IPS-NIHi11 (cell line): ENCODE measurements at regions not wholly inside any gene's neighbourhood (a gene's known extent, or its start where the extent isn't known, plus 50 kb on each side); places are given as distances from the start of the nearest gene placed in this dataset.
"Not testable (repeated sequence)": the region's sequence is repeated elsewhere in the genome, so short reads cannot be mapped to it uniquely, and the experiment has no call there.

ENCODE experiments used
- DNase-seq: peaks from one replicate; pipeline ENCODE4 v3.0.0; 2012; ENCODE audit warnings: mixed read lengths, low spot score

DNA sequence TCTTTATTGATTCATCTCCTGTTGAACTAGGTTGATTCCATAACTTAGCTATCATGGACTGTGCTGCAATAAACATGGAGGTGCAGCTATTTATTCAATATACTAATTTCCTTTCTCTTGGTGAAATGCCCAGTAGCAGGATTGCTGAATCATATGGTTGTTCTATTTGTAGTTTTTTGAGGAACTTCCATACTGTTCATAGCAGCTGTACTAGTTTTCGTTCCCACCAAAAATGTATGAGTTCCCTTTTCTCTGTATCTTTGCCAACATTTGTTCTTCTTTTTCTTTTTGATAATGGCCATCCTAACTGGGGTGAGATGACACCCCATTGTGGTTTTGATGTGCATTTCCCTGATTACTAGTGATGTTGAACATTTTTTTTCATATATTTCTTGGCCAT is 87.2 kb upstream of the NAV2 start:
- DNase-seq, result no peak

DNA sequence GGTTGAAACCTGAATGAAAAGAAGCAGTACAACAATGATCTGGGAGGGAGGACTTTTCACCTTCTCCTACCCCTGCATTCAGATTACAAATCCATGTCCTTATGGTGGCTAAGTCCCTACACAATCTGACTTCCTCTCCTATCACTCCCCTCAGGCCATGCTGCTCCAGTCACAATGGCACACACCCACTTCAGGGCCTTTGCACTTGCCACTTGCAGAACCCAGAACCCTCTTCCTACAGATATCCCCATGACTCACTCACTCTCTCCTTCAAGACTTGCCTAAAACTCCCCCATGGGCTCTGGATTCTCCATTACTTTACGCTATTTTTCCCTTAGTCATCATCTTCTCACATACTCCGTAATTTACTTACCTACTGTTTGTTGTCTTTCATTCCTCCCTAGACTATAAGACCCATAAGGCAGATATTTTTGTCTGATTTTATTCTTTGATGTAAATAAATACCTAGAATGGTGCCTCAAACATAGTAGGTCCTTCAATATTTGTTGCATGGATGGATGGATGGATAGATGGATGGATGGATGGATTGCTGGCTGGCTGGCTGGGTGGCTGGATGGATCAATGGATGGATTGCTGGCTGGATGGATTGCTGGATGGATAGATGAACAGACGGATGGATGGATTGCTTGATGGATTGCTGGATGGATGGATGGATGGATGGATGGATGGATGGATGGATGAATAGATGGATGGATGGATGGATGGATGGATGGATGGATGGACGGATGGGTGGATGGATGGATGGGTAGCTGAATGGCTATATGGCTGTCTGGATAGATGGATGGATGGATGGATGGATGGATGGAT is 94.7 kb upstream of the NAV2 start:
- DNase-seq, result no peak

DNA sequence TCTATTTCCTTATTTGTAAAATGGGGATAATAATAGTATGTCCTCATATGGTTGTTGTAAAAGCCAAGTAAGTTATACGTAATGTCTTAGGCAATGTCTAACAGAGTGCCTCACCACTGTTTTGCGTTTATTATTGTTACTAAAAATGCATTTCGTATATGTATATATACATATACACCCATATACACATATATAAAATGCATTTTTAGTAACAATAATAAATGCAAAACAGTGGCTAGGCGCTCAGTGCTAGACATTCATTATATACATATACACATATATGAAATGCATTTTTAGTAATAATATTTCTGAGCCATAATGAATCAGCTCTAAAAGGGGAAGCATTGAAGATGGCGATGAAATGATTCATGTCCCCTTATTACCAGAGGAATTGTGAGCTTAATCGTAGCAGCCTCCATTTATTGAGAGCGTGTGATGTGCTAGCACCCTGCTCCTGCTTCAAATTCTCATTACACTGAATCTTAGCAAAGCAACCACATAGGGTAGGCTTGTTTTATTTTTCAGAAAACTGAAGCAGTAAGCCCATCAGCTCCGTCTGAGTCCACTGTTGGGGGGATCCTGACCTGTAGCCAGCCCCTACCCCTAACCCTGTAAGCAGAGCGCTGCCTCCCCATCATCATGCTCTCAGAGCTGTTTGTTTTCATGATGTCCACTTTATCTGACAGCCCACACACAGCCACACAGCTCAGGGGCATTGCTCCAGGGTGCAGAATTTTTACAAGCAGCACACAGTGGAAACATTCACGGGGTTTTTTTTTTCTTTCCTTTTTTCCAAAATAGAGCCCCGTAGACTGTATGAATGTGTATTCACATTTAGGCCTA is 97.1 kb upstream of the NAV2 start:
- DNase-seq, result no peak

DNA sequence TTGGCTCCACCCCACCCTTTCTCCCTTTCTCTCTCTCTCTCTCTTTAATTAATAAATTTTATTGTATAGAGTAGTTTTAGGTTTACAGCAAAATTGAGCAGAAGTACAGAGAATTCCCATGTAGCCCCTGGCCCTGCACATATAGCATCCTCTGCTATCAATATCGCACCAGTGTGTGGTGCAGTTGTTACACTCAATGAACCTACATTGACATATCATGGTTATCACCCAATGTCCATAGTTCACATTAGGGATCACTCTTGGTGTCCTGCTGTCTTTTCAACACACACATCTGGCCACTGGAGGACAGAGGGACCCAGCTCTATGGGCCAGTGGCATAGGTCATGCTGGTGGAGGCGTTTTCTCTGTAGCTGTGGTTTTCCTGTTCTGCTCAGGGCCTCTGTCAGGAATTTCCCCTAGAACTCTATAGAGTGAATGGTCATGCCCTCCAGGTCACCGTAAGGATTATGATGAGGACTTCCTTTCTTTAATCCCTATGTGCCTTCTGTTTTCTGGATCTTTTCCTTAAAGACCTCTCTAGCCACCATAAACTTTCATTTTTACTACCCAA is 98.2 kb upstream of the NAV2 start:
- DNase-seq, result no peak

DNA sequence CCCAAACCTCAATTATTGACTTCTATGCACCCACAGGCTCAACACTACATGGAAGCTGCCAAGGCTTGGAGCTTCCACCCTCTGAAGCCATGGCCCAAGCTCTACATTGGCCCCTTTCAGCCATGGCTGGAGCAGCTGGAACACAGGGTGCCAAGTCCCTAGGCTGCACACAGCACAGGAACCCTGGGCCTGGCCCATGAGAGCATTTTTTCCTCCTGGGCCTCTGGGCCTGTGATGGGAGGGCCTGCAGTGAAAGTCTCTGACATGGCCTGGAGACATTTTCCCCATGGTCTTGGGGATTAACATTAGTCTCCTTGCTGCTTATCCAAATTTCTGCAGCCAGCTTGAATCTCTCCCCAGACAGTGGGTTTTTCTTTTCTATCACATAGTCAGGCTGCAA is 100.6 kb upstream of the NAV2 start:
- not testable (repeated sequence) for DNase-seq

DNA sequence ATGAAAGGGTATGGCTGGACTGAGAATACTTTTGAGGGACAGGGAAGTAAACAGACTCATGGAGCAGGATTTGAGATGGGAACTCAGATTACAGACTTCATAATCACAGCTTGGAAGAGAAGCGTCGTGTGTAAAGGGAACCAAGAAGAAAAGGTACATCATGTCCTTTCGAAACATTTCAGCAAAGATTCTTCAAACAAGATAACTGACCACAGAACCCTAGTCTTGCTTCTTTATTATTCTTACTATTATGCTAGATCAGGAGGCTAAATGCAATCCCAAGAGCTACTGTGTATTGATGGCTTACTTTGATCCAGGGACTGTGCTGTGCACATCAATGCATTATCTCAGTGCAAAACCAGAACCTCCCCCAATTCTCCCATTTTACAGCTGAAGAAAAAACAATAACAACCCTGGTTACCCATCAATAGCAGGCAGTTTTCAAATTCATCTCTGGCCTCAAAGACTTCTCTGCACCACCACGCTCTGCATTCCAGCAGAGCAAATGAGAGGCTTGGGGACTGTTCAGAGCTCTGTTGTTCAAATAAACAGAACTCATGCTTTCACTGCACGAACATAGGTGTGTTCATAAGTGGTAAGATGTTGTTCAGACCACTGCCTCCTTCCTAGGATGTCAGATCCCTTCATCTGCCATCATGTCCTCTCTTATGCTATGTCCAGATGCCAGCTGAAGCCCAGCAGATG is 104.8 kb upstream of the NAV2 start:
- no peak for DNase-seq

DNA sequence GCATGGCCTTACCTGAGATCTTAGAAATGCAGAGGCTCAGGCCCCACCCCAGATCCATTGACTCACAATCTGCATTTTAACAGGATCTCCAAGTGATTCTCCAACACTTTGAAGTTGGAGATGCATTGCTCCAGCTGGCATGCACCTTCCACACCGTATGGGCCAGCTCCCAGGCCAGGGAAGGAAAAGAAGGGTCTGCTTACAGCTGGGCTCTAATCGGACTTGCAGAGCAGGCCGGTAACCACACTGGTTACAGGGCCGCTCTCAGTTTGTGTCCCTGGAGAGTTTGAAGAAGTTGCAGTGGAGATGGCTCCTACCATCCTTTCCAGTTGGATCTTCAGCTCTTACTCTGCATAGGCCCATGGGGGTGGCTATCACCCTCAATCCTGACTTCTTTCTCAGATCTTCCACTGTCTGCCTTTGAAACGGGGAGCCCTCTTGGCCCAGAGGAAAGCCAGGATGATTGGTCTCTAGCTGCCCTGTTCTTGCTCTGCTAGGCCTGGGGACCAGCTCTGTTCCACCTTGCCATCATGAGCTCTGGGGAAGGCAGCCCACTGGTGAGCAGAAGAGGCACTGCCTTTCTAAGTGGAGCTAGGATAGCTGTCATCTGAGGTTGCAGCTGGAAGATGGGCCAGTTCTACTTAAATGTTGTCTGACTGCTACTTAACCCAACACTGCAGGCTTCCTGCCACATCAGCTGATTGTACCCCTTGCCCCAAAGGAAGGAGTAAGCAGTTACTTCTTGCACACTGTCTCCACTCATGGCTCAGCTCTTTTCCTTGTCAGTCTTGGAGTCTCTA is 105.6 kb upstream of the NAV2 start:
- DNase-seq, result no peak

DNA sequence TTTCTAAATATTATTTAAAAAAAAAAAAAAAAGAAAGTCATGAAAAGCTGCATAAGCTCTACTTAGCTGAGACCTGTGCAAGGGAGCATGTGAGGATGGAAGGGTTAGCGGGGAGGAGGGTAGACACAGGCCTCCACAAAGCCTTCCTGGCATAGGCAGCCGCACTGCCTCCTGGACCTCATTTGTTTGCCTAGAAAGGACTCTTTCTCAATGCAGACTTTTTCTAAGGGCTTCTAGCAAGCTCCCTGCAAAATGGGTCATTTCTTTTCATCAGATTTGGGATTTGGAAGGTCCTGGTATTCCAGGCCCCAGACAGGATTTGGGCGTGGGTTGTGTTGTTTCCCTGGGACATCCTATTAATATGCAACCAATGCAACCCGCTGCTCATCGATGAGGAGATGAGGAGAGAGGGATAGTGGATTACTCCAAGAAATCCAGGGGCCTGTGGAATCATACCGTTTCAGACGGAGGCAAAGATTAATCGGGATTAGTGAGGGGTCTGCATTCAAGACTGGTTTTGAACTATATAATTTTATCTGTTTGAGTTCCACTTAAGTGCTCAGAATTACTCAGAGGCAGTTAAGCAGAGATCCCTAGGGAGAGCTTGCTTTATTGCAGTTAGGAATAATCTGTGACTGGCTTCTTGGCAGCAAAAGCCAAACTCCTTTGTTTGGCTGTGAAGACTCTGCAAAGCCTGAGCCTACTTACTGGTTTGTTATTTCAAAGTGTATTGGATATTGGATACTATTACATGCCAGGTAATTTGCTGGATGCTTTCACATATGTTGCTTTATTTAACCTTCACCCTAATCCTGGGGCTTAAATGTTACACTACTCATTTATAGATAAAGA is 106.9 kb upstream of the NAV2 start:
- DNase-seq, result no peak

DNA sequence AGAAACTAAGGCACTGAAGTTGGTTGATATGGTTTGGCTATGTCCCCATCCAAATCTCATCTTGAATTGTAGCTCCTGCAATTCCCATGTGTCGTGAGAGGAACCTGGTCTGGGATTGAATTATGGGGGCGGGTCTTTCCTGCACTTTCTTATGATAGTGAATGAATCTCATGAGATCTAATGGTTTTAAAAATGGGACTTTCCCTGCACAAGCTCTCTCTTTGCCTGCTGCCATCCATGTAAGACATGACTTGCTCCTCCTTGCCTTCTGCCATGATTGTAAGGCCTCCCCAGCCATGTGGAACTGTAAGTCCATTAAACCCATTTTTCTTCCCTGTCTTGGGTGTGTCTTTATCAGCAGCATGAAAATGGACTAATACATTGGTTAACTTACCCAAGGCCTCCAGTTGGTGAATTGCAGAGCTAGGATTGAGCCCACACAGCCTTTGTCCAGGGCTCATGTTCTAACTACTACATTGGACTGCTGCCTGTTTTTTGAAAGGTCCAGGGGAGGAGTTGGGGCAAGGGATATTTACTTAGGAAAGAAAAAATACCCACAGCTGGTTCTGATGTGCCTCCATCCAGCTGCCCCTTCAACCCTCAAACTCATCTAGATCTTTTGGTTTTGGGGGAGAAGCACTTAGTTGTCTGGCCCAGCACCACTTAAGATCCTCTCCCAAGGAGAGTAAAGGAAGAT is 107.8 kb upstream of the NAV2 start:
- no peak for DNase-seq

DNA sequence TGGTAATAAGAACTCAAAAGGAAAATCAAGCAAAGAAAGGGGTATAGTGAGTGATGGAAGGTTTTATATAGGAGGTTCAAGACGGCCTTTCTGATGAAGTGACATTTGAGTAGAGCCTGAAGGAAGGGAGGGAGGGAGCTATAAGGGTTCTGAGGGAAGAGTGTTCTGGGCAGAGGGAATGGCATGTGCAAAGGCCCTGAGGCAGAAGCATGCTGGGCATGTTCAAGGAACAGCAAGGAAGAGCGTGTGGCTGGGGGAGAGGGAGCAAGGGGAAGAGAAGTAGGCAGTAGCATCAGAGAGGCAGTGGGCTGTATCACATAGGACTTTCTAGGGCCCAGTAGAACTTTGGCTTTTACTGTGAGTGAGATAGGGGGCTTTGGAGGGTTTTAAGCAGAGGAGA is 108.9 kb upstream of the NAV2 start:
- DNase-seq, result no peak

DNA sequence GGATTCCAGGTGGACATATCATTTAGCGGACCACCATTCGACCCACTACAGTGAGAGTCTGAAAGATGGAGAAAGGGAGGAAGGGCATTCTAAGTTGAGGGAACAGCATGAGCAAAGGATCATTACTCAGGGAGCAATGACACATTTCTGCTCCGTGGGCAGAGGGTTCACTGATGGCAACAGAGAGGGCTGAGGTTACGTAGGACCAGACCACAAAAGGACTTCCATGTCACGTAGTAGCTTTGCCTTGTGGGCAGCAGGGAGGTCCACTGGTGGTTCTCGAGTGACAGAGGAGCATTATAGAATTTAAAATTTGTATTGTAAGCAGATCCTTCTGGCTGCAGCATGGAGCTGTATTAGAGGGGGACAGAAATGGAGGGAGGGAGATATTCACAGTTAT is 109.7 kb upstream of the NAV2 start:
- DNase-seq, result no peak

DNA sequence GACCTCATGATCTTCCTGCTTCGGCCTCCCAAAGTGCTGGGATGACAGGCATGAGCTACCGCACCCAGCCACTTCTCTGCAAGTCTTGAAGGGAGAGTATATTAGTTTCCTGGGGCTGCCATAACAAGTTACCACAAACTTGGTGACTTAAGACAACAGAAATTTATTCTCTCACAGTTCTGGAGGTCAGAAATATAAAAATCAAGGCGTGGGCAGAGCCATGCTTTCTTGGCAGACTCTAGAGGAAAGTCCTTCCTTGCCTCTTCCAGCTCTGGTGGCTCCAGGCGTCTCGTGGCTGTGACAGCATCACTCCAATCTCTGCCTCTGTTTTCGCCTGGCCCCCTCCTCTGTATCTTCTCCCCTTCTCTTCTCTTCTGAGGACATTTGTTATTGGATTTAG is 110.2 kb upstream of the NAV2 start:
- DNase-seq, result no peak

DNA sequence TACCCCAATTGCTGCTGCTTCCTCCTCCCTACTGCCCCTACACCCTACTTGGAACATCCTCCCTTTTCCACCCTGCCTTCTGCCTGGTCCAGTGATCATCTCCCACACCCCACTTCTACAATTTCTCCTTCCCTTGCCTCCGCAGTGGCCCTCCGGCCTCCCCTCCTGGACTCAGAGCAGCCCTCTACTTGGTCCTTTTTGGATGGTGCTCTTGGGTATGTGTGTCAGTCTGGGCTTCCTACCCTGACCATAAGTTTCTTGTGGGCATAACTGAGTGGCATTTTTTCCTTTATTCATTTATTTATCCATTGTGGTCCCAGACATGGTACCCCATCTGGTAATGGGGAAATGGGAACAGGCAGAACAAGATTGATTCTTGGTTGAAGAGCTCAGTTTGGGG is 111.4 kb upstream of the NAV2 start:
- DNase-seq, result no peak

DNA sequence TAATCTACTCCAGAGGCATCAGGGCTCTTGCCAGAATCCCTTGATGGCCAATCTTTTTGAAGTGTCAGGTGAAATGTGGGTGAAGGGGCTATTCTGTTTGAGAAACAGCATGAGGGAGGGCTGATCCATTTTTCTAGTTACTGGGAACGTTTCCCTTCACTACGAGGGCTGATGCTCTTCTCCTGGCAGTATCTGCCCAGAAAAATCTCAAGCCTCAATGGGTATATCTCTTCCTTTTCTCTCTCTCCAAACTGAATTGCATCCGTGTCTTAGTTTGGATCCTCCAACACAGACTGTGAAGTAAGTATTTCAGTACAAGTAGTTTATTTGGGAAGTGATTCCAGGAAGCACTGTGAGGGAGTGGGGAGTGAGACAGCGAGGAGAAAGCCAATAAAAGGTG is 113.0 kb upstream of the NAV2 start:
- DNase-seq, result no peak

DNA sequence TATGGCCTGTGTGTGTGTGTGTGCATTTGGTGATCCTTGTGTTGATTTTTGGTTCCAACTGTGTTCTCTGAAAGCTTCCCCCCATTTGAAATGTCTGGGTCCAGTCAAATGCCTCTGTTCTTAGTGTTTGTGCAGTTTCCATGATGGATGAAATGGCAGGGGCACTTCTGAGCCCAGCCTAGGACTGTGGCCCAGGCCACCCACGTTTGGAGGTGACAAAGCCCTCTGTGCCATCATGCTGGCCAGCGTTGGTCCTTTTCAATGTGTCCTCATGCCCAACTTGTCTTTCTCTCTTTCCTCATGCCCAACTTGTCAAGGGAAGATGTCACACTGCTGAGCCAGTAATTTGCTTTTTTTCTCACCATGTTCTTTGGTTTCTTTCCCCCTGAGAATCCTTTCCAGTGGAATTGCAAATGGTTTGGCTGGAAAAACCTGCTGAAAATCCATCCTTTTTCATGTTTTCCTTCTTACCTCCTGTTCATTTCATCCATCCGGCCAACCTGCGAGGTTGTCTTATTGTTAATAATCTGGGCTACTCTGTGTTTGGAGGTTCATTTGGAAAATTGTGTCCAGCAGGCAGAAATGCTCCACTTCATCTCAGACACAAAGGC is 113.7 kb upstream of the NAV2 start:
- DNase-seq, result no peak

DNA sequence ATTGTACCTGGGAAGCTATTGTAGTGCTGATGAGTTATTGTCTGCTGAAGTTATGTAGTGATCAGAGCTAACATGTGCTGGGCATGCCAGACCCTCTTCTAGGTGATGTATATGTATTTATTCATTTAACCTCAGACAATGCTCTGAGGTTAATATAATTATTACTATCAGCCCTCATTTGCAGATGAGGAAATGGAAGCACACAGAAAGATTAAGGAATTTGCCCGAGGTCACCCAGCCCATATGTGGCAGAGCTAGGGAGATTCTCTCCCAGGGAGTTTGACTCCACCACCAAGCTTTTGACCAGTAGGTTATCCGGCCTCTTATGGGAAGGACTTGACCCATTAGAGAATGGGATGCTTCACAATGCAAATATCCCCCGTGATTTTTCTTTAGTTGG is 114.2 kb upstream of the NAV2 start:
- DNase-seq, result no peak

DNA sequence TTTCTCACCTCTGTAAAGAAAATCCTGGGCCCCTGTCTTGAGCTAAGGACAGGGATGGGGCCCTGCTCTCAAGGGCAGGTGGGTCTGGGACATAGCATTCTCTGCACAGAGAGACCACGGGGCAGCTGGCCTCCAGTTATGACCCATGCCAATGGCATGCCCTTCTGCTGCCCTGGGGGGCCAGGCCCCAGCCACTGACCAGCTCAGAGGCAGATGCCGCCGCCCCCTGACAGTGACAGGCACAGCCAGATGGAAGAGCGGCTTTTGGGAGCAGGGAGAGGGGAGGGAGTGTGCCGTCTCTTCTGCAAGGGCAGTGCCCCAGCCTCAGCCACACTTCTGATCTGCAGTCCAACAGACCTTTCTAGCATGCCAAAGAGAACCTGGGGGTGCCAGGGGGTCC is 114.8 kb upstream of the NAV2 start:
- DNase-seq, result peak; percentile 23

DNA sequence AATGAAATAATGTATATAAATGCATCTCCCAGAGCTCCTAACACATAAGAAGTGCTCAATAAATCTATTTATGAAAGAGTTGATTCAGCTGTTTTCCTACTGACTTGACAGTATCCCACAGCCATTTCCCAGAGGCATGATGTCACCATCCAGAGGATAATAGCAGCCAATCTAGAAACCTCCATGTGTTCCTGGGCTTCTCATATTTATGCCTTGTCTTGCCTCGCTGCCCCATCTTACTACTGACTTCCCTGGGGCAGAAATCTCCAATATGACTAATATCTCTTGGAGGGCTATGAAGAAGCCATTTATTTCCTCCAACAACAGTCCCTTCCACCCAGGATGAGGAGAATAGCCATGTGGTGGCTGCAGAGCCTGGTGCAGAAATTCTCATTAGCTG is 115.4 kb upstream of the NAV2 start:
- no peak for DNase-seq
